ENCODE measurements at regions not wholly inside any gene's neighbourhood (a gene's known extent, or its start where the extent isn't known, plus 50 kb on each side); places are given as distances from the start of the nearest gene placed in this dataset.

GRCh38 chrX:1749499-1749898, 134.6 kb downstream of the ASMT start:
- Histone ChIP-seq H3K4me1 (ENCODE audit: control insufficient read depth in 1 of 2, insufficient read depth in 2 of 2, low read length in 2 of 2) (no peaks in the 10 kb centered on the region), H3K36me3 (replicated peaks in 1 of 2; ENCODE audit: control insufficient read depth in 1 of 2, insufficient read depth in 2 of 2, low read length in 2 of 2) (no peaks in the 10 kb centered on the region), H3K9ac (ENCODE audit: insufficient read depth, low read length, poor library complexity, severe bottlenecking) (no peak overlapping the region), H4K20me1 (ENCODE audit: insufficient read depth, low read length) (no peaks in the 10 kb centered on the region), H3K27ac (ENCODE audit: low read depth in 1 of 2, low read length in 2 of 2) (no peak overlapping the region), H3K27me3 (ENCODE audit: control insufficient read depth in 2 of 2, insufficient read depth in 2 of 2, low read length in 2 of 2) (no peaks in the 10 kb centered on the region), H3K4me2 (replicated peaks; ENCODE audit: extremely low read depth, low read length, poor library complexity, severe bottlenecking) (no peak overlapping the region), H3K9me3 (replicated peaks in 1 of 2; ENCODE audit: control insufficient read depth in 1 of 2, insufficient read depth in 1 of 2, low read length in 2 of 2) (peaks cover 0 to 5% of the 10 kb centered on the region in 2 donors), H3K4me3 (replicated peaks in 1 of 3; ENCODE audit: low read depth in 2 of 3, low read length in 3 of 3) (no peak overlapping the region), H3K79me2 (ENCODE audit: insufficient read depth, low read length) (no peaks in the 10 kb centered on the region), H2AFZ (ENCODE audit: insufficient read depth, low read depth, low read length, poor library complexity, severe bottlenecking) (no peak overlapping the region)
- no peak overlapping the region for H3K27ac Mint-ChIP-seq
- WGBS (ENCODE audit: insufficient coverage) = 84% methylated on average over 4 of the region's 7 CpGs
- no peak for TF ChIP-seq CTCF (IDR thresholded peaks at IDR 0.05)
- no peaks in the 10 kb centered on the region for H3K36me3 Mint-ChIP-seq
- no peaks in the 10 kb centered on the region for H3K4me1 Mint-ChIP-seq
- H3K4me3 Mint-ChIP-seq = no peak overlapping the region
- peaks cover 0 to 7% (median 3%) of the 10 kb centered on the region in 7 donors for H3K9me3 Mint-ChIP-seq
- H3K27me3 Mint-ChIP-seq (ENCODE audit: low read depth in 3 of 3) = peaks cover 0 to 4% (median 3%) of the 10 kb centered on the region in 3 donors
- intact Hi-C loops (cut with micrococcal nuclease) = no loop called here
- no peak for DNase-seq

DNA sequence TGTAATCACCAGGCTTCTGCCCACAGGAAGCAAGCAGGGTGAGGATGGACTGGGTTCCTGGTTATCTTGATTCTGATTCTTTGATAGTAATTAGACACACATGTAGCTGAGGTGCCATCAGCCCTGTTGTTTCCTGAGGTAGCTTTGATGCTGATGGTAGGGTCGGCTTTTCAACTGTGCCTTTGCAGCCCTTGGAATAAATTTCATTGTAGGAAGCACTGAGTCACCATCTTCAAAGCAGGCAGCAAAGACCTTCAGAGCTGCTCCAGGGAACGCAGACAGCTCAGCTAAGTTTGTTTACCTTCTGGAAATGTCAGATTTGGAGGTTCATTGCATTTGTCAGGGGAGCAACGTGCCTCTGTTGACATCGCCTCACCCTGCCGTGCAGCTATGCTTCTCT, 135.4 kb downstream of the ASMT start:
- 68% methylated on average over 5 of the region's 5 CpGs for WGBS (ENCODE audit: insufficient coverage)
- Mint-ChIP-seq H3K4me1 (no peaks in the 10 kb centered on the region), H3K9me3 (peaks cover 0 to 6% (median 3%) of the 10 kb centered on the region in 7 donors), H3K36me3 (no peaks in the 10 kb centered on the region), H3K27ac (no peak overlapping the region), H3K4me3 (no peak overlapping the region), H3K27me3 (ENCODE audit: low read depth in 3 of 3) (peaks cover 0 to 4% (median 3%) of the 10 kb centered on the region in 3 donors)
- Histone ChIP-seq H3K4me1 (ENCODE audit: control insufficient read depth in 1 of 2, insufficient read depth in 2 of 2, low read length in 2 of 2) (no peaks in the 10 kb centered on the region), H4K20me1 (ENCODE audit: insufficient read depth, low read length) (no peaks in the 10 kb centered on the region), H2AFZ (ENCODE audit: insufficient read depth, low read depth, low read length, poor library complexity, severe bottlenecking) (no peak overlapping the region), H3K4me3 (replicated peaks in 1 of 3; ENCODE audit: low read depth in 2 of 3, low read length in 3 of 3) (no peak overlapping the region), H3K9ac (ENCODE audit: insufficient read depth, low read length, poor library complexity, severe bottlenecking) (no peak overlapping the region), H3K36me3 (replicated peaks in 1 of 2; ENCODE audit: control insufficient read depth in 1 of 2, insufficient read depth in 2 of 2, low read length in 2 of 2) (no peaks in the 10 kb centered on the region), H3K4me2 (replicated peaks; ENCODE audit: extremely low read depth, low read length, poor library complexity, severe bottlenecking) (no peak overlapping the region), H3K27ac (ENCODE audit: low read depth in 1 of 2, low read length in 2 of 2) (no peak overlapping the region), H3K9me3 (replicated peaks in 1 of 2; ENCODE audit: control insufficient read depth in 1 of 2, insufficient read depth in 1 of 2, low read length in 2 of 2) (peaks cover 0 to 6% of the 10 kb centered on the region in 2 donors), H3K79me2 (ENCODE audit: insufficient read depth, low read length) (no peaks in the 10 kb centered on the region), H3K27me3 (ENCODE audit: control insufficient read depth in 2 of 2, insufficient read depth in 2 of 2, low read length in 2 of 2) (no peaks in the 10 kb centered on the region)
- no peak for DNase-seq
- TF ChIP-seq CTCF (IDR thresholded peaks at IDR 0.05) = no peak
- intact Hi-C loops (cut with micrococcal nuclease) = no loop called here

Measured in CD14-positive monocyte (primary cell).